Lower lobe of right lung (tissue), 2 donors: ENCODE measurements at regions not wholly inside any gene's neighbourhood (a gene's known extent, or its start where the extent isn't known, plus 50 kb on each side); places are given as distances from the start of the nearest gene placed in this dataset.
"Not testable (repeated sequence)": the region's sequence is repeated elsewhere in the genome, so short reads cannot be mapped to it uniquely, and the experiment has no call there.

Experiments
- ATAC-seq, 2 donors: fragments of 200-7000 bp; cut with Tn5 transposase; one replicate each; pipeline ENCODE4 v1.9.1; 2020 to 2022; ENCODE audit warnings: mild to moderate bottlenecking in 2 of 2, moderate library complexity in 2 of 2
- DNase-seq: peaks from one replicate; pipeline ENCODE4 v3.0.0-alpha.2; 2020
- H3K27ac ChIP-seq: fragments of 200-600 bp; one replicate; pipeline ENCODE4 v1.8.0; 2022
- H3K27me3 ChIP-seq: fragments of 200-600 bp; one replicate; pipeline ENCODE4 v1.8.0; 2022; ENCODE audit warnings: low read depth
- H3K36me3 ChIP-seq: fragments of 200-600 bp; one replicate; pipeline ENCODE4 v1.8.0; 2022; ENCODE audit warnings: mild to moderate bottlenecking
- H3K4me1 ChIP-seq: fragments of 200-600 bp; one replicate; pipeline ENCODE4 v1.8.0; 2022
- H3K4me3 ChIP-seq: fragments of 200-600 bp; one replicate; pipeline ENCODE4 v1.8.0; 2022; ENCODE audit warnings: mild to moderate bottlenecking
- H3K9me3 ChIP-seq: fragments of 200-600 bp; one replicate; pipeline ENCODE4 v1.8.0; 2022
- CTCF ChIP-seq: fragments of 200-600 bp; IDR thresholded peaks from one replicate; pipeline ENCODE4 v1.8.0; 2022; ENCODE audit warnings: antibody characterized with exemption, mild to moderate bottlenecking
- intact Hi-C: fragments of 100-400 bp; cut with DNase I; formaldehyde crosslinking; loops from one replicate; pipeline ENCODE4 v1.11.0; 2022
- donor health status: DM: no; HTN: yes; CAD: no; lungs with severe emphysema.

- TF ChIP-seq CTCF = no peak
- Histone ChIP-seq H3K4me3 (no peak overlapping the region), H3K27me3 (no peaks in the 10 kb centered on the region), H3K9me3 (no peaks in the 10 kb centered on the region), H3K36me3 (no peaks in the 10 kb centered on the region), H3K4me1 (no peaks in the 10 kb centered on the region), H3K27ac (no peak overlapping the region)
- intact Hi-C loops = no loop called here
- DNase-seq (no peak), ATAC-seq (no peak)
Observed at GRCh38 chr5:67728326-67728890, 487.1 kb upstream of the PIK3R1 start.

GRCh38 chr5:67725604-67726003 is 490.0 kb upstream of the PIK3R1 start:
- intact Hi-C loops = no loop called here

GRCh38 chr5:67724412-67725135 is 491.0 kb upstream of the PIK3R1 start:
- no peak overlapping the region for H3K27ac ChIP-seq
- no peaks in the 10 kb centered on the region for H3K27me3 ChIP-seq
- no peak for DNase-seq
- no peak for ATAC-seq
- no peaks in the 10 kb centered on the region for H3K36me3 ChIP-seq
- H3K4me3 ChIP-seq = no peak overlapping the region
- no peaks in the 10 kb centered on the region for H3K4me1 ChIP-seq
- no peaks in the 10 kb centered on the region for H3K9me3 ChIP-seq
- intact Hi-C loops = no loop called here
- TF ChIP-seq CTCF = no peak

More at GRCh38 chr5:67725604-67726003, 490.0 kb upstream of the PIK3R1 start:
- no peaks in the 10 kb centered on the region for H3K4me1 ChIP-seq
- ATAC-seq = no peak
- DNase-seq = no peak
- no peaks in the 10 kb centered on the region for H3K27me3 ChIP-seq
- H3K36me3 ChIP-seq = no peaks in the 10 kb centered on the region
- no peak overlapping the region for H3K27ac ChIP-seq
- TF ChIP-seq CTCF = no peak
- H3K9me3 ChIP-seq = no peaks in the 10 kb centered on the region
- H3K4me3 ChIP-seq = no peak overlapping the region

- ATAC-seq (no peak), DNase-seq (no peak)
- Histone ChIP-seq H3K9me3 (no peaks in the 10 kb centered on the region), H3K4me3 (no peak overlapping the region), H3K27me3 (no peaks in the 10 kb centered on the region), H3K4me1 (no peaks in the 10 kb centered on the region), H3K27ac (no peak overlapping the region), H3K36me3 (no peaks in the 10 kb centered on the region)
- no peak for TF ChIP-seq CTCF
- intact Hi-C loops = no loop called here
Observed at GRCh38 chr5:67723873-67724272, 491.7 kb upstream of the PIK3R1 start.

- DNase-seq, H3K9me3 ChIP-seq, H3K36me3 ChIP-seq, H3K4me3 ChIP-seq, ATAC-seq, H3K4me1 ChIP-seq, H3K27ac ChIP-seq, H3K27me3 ChIP-seq, intact Hi-C loops: not testable (repeated sequence)
Observed at GRCh38 chr5:67722582-67722981, 493.0 kb upstream of the PIK3R1 start.

- intact Hi-C loops = no loop called here
- Histone ChIP-seq H3K9me3 (no peaks in the 10 kb centered on the region), H3K4me3 (no peak overlapping the region), H3K27me3 (no peaks in the 10 kb centered on the region), H3K27ac (no peak overlapping the region), H3K4me1 (no peaks in the 10 kb centered on the region), H3K36me3 (no peaks in the 10 kb centered on the region)
- DNase-seq (no peak), ATAC-seq (no peak)
- TF ChIP-seq CTCF = no peak
Observed at GRCh38 chr5:67720162-67720772, 495.3 kb upstream of the PIK3R1 start.
